ENCODE measurements at regions not wholly inside any gene's neighbourhood (a gene's known extent, or its start where the extent isn't known, plus 50 kb on each side); places are given as distances from the start of the nearest gene placed in this dataset.

GRCh38 chr10:88120075-88120474 lies 256.6 kb downstream of the PTEN start:
- no peak for DNase-seq (ENCODE audit: low read depth)
- no peak overlapping the region for H3K4me3 ChIP-seq (ENCODE audit: low read depth, low read length)

DNA sequence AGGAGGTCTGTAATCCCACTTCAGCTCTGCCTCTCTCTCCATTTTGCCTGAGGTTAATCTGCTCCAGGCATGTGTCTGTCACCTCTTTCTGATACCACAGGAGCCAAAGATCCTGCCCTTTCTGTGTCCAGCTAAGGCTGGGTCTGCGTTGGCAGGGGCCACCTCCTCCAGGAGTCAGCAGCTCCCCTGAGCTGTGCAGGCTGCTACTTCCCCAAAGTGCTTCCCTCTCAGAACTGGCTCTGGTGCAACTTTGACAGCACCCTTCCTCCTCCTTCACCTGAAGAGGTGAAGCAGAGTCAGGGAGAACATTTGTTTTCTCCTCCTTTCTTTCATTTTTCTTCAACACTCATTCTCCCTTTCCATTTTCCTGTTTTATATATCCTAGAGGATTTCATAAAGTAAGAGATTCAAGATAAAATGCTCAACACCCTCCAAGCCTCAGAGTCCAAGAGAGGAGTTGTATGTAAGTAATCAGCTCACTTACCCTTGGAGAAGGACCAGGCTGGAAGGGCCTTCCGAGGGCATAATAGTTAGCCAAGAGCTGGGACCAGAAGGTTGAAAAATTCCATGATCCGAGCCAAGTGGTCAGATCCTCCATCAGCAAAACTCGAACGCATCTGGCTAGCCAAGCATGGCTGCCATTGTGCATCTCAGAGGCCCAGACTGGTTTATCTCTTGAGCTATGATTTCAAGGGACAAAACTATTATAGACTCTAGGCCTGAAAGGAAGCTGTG lies 257.3 kb downstream of the PTEN start:
- no peak overlapping the region for H3K4me3 ChIP-seq (ENCODE audit: low read depth, low read length)
- DNase-seq (ENCODE audit: low read depth), result no peak

DNA sequence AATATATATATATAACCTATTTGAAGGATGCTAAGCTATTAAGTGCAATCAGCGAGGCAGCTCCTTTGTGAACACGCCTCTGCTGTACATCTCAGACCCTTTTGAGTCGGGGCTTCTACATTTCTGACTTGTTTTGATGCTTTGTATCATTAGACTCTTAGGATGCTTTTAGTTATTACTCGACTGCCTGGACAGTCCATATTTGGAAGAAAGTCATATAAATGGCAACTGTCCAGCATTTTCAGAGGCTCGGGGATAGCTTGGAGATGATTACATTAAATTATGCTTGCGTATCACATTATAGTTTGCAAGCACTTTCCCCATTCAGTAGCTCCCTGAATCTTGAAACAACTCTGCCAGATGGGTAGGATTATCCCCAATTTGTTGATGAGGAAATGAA lies 257.9 kb downstream of the PTEN start:
- H3K4me3 ChIP-seq (ENCODE audit: low read depth, low read length), result no peak overlapping the region
- no peak for DNase-seq (ENCODE audit: low read depth)

DNA sequence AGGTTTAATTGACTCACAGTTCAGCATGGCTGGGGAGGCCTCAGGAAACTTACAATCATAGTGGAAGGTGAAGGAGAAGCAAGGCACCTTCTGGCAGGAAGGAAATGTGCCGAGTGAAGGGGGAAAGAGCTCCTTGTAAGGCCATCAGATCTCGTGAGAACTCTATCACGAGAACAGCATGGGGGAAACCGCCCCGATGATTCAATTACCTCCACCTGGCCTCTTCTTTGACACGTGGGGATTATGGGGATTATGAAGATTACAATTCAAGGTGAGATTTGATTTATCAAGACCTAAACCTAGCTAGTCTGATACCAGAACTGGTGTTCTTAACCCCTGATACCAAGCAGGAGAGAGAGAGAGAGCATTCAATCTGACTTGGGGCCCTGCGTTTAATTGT lies 258.7 kb downstream of the PTEN start:
- H3K4me3 ChIP-seq (ENCODE audit: low read depth, low read length), result no peak overlapping the region

GRCh38 chr10:88122576-88122975 lies 259.2 kb downstream of the PTEN start:
- no peak for DNase-seq (ENCODE audit: low read depth)
- no peak overlapping the region for H3K4me3 ChIP-seq (ENCODE audit: low read depth, low read length)

More for the DNA sequence above, 258.7 kb downstream of the PTEN start:
- no peak for DNase-seq (ENCODE audit: low read depth)

DNA sequence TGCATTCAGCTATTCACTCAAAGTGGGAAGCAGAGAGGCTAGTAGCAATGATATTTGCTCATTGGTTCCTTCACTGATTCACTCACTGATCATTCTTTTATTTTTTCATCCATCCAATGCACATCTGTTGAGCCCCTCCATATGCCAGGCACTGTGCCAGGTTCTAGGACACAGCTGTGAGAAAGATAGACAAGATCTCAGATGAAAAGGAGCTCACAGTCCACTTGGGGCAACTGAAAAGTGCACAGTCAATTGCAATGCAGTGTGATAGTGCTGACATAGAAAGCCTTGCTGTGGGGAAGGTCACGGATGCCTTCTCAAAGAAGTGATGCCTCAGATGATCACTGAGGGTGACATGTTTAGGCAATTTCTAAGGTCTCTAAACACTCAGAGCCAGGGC lies 262.3 kb downstream of the PTEN start:
- DNase-seq (ENCODE audit: low read depth), result no peak
- no peak overlapping the region for H3K4me3 ChIP-seq (ENCODE audit: low read depth, low read length)

DNA sequence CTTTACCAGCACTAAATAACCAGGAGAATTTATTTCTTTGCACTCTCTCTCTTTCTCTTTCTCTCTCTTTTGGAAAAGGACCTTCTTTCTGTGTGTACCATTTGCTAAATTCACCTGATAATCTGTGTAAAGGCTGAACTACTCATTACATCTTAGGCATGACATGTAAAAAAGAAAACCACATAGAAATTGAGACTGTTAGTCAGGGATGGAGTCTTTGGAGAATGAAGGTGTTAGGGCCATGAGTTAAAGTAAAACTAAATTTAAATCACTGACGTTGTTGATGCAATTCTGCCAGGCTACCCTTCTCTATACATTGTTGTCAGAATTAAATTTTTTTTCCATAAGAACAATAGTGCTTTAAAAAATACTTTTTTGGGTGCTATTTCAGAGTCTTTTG lies 263.3 kb downstream of the PTEN start:
- no peak for DNase-seq (ENCODE audit: low read depth)
- no peak overlapping the region for H3K4me3 ChIP-seq (ENCODE audit: low read depth, low read length)

GRCh38 chr10:88127269-88127668 lies 263.8 kb downstream of the PTEN start:
- no peak for DNase-seq (ENCODE audit: low read depth)
- no peak overlapping the region for H3K4me3 ChIP-seq (ENCODE audit: low read depth, low read length)

- DNase-seq (ENCODE audit: low read depth), result no peak
- no peak overlapping the region for H3K4me3 ChIP-seq (ENCODE audit: low read depth, low read length)
Observed at GRCh38 chr10:88127766-88128165, 264.3 kb downstream of the PTEN start.

DNA sequence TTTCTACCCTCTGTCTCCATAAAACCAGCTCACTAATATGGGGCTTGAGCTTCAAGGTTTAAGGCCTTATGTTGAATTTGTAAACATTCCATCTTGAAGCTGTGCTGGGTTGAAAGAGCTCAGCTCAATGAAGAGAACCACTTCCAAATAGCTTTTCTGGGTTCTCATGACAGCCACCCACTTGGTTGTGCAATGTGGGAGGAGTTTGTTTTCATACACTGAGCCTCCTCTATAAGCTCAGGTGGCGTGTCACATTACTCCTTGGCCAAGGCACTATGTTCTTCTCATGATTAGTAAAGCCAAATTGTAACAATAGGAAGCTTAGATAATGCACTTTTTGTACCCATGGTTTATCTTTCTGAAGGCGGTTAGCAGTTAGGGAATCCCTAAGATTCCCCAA lies 265.6 kb downstream of the PTEN start:
- no peak for DNase-seq (ENCODE audit: low read depth)
- no peak overlapping the region for H3K4me3 ChIP-seq (ENCODE audit: low read depth, low read length)

DNA sequence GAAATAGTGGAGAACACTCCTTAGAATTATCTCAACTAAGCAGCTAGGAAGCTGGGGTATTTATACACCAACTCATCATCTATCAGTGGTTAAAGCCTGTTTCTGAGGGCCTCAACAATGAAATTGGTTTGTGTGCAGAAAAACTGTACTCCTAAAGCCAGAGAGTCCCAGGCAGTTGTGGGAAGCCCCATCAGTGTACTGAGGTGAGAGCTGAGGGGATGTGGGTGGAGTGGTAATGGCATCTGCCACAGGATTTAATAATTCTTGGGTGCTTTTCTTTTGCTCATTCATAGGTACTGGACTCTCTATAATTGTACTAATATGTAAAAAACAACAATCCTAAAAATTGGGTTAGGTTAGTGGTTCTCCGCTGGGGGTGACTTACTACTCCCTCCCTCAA lies 267.5 kb downstream of the PTEN start:
- DNase-seq (ENCODE audit: low read depth), result no peak
- H3K4me3 ChIP-seq (ENCODE audit: low read depth, low read length), result no peak overlapping the region

DNA sequence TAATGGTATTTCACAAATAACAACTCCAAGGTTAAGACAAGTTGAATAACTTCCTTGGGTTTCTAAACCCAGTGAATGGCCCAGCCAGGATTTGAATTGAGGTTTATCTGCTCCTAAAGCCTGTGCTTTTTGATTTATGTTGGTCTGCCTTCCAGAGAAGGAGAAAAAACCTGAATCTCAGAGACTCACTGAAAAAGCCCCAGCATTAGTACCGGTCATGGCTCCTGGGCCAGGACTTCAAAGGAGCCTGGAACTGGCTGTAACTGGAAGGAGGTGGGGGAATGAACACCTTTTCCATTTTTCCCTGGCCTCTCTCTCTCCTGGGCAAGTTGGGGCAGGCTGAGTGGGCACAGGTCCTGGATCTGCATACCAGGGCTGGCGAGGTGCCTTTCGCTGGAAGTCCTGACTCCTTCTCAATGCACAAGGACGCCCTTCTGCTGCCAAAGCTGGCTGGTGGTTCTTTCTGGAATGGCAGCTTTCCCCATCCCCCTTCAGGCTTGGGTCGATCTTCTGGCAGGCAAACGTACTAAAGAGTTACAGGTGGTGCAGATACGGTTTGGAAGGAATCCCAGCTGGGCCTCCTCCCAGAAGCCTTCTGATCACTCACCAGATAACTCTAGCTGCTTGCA lies 268.2 kb downstream of the PTEN start:
- DNase-seq (ENCODE audit: low read depth), result no peak
- H3K4me3 ChIP-seq (ENCODE audit: low read depth, low read length), result no peak overlapping the region

GRCh38 chr10:88136712-88137111 lies 273.3 kb downstream of the PTEN start:
- H3K4me3 ChIP-seq (ENCODE audit: low read depth, low read length), result no peak overlapping the region
- DNase-seq (ENCODE audit: low read depth), result no peak

- no peak overlapping the region for H3K4me3 ChIP-seq (ENCODE audit: low read depth, low read length)
- DNase-seq (ENCODE audit: low read depth), result no peak
Observed at GRCh38 chr10:88138319-88138848, 275.0 kb downstream of the PTEN start.

- no peak overlapping the region for H3K4me3 ChIP-seq (ENCODE audit: low read depth, low read length)
Observed at GRCh38 chr10:88147000-88147798, 283.8 kb downstream of the PTEN start.

DNA sequence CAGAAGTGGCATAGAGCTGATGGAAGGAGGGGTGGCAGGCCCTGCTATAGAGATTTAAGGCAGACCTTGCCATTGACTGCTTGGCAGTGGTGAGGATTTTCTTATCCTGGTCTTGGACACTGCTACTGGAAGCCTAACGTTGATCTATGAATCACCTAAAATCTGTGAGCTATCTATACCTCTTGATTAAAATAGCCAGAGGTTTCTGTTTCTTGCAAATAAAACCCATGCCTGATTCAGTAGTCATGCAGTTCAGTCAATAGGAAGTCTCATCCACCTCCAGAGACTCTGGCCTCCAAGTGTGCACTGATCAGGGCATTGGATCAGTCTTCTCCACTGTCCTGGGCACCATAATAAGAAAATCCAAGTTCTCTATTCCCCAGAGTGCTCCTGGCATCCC lies 286.5 kb downstream of the PTEN start:
- DNase-seq (ENCODE audit: low read depth), result peak; percentile 7
- H3K4me3 ChIP-seq (ENCODE audit: low read depth, low read length), result no peak overlapping the region

More at GRCh38 chr10:88147000-88147798, 283.8 kb downstream of the PTEN start:
- DNase-seq (ENCODE audit: low read depth), result no peak

GRCh38 chr10:88150339-88150738 lies 286.9 kb downstream of the PTEN start:
- peak; percentile 51 for DNase-seq (ENCODE audit: low read depth)
- H3K4me3 ChIP-seq (ENCODE audit: low read depth, low read length), result no peak overlapping the region

- peak; percentile 85 for DNase-seq (ENCODE audit: low read depth)
Observed at GRCh38 chr10:88152728-88153133, 289.3 kb downstream of the PTEN start.

DNA sequence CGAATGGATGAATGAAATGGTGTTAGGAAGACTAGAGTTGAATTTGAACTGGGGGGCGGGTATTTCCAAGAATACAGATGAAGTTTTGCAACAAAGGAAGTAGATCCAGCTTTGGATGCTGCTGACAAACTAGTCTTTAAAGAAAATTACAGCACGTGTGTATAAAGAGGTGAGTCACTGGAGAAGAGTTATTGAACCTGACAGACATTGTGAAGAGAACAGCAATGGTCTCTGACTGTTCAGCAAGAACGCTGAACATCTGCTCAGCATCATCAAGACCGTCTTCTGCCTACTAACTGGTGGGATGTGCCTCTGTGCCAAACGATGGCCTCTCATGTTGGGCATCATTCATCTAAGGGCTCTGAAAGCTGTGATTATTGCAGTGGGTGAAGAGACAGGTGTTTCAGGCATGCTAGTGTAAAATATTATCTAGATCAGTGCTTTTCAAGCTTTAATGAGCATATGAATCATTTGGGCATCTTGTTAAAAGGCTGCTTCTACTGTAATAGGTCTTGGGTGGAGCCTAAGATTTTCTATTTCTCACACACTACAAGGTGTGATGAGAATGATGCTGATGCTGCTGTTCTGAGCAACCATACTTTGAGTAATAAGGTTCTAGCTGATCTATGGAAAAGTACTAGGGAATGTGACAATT lies 291.3 kb downstream of the PTEN start:
- DNase-seq (ENCODE audit: low read depth), result peak; percentile 48
- no peak overlapping the region for H3K4me3 ChIP-seq (ENCODE audit: low read depth, low read length)

More at GRCh38 chr10:88152728-88153133, 289.3 kb downstream of the PTEN start:
- no peak overlapping the region for H3K4me3 ChIP-seq (ENCODE audit: low read depth, low read length)

DNA sequence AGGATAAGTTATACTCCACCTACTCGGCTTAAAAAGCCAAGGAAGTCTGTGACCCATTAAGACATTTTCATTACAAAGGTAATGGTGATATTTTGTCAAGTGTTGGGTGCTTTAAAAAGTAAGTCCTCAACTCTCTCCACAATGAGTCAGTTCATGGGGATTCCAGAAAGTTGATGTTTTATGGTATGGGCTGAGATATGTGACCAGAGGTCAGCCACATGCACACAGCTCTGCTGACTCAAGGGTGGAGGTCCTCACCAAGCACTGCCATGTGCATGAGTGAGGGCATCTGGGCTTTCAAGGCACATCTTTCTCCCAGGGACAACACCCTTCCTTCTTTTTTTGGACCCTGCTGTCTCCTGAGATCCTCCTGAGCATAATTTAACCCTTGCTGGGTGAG lies 292.9 kb downstream of the PTEN start:
- peak; percentile 77 for DNase-seq (ENCODE audit: low read depth)
- no peak overlapping the region for H3K4me3 ChIP-seq (ENCODE audit: low read depth, low read length)

All from skeletal muscle cell (primary cell).